SU-DHL-6 (cell line): ENCODE measurements at regions not wholly inside any gene's neighbourhood (a gene's known extent, or its start where the extent isn't known, plus 50 kb on each side); places are given as distances from the start of the nearest gene placed in this dataset.

Experiments
- H2AFZ ChIP-seq: fragments of 200-600 bp; sonication (generic); 2 replicates; pipeline ENCODE4 v1.6.1; 2014; ENCODE audit warnings: low read depth, mild to moderate bottlenecking, moderate library complexity, mixed read lengths, antibody characterized with exemption, low read length; ENCODE audit not compliant: severe bottlenecking
- H3F3A ChIP-seq: fragments of 200-600 bp; shearing (Covaris generic); 2 replicates; pipeline ENCODE4 v1.6.0; 2016; ENCODE audit warnings: antibody characterized with exemption, mild to moderate bottlenecking; ENCODE audit not compliant: insufficient read depth
- H3K27ac ChIP-seq: fragments of 200-600 bp; sonication (generic); 2 replicates; pipeline ENCODE4 v1.5.1; 2016; ENCODE audit warnings: low read depth, mild to moderate bottlenecking, low read length, moderate library complexity, mixed read lengths
- H3K27me3 ChIP-seq: fragments of 200-600 bp; sonication (generic), shearing (Covaris generic); 2 replicates; pipeline ENCODE4 v1.6.0; 2014; ENCODE audit warnings: mild to moderate bottlenecking, low read length
- H3K36me3 ChIP-seq: fragments of 200-600 bp; sonication (generic); 2 replicates; pipeline ENCODE4 v1.6.1; 2014; ENCODE audit warnings: mild to moderate bottlenecking, low read length, mixed read lengths
- H3K4me2 ChIP-seq: fragments of 300-600, 200-600 bp; shearing (Covaris generic), sonication (generic); 2 replicates; pipeline ENCODE4 v1.6.0; 2014; ENCODE audit warnings: low read length, low read depth, mild to moderate bottlenecking; ENCODE audit not compliant: poor library complexity, severe bottlenecking
- H3K4me3 ChIP-seq: fragments of 200-600 bp; sonication (generic); 2 replicates; pipeline ENCODE4 v1.5.1; 2014; ENCODE audit warnings: antibody characterized with exemption, low read length, mild to moderate bottlenecking, mixed read lengths; ENCODE audit not compliant: insufficient read depth, poor library complexity, severe bottlenecking
- H3K79me2 ChIP-seq: fragments of 200-600 bp; sonication (generic); 2 replicates; pipeline ENCODE4 v1.6.1; 2014; ENCODE audit warnings: mild to moderate bottlenecking, low read length, moderate library complexity; ENCODE audit not compliant: insufficient read depth
- H3K9ac ChIP-seq: fragments of 200-600 bp; sonication (generic); 2 replicates; pipeline ENCODE4 v1.7.0; 2014; ENCODE audit warnings: mild to moderate bottlenecking, low read length
- H3K9me2 ChIP-seq: fragments of 200-600 bp; sonication (generic); replicated peaks from 2 replicates; pipeline ENCODE4 v1.6.1; 2014; ENCODE audit warnings: low read length; ENCODE audit not compliant: insufficient read depth
- H3K9me3 ChIP-seq: fragments of 200-600 bp; sonication (generic); 2 replicates; pipeline ENCODE4 v1.6.1; 2014; ENCODE audit warnings: low read length, mixed read lengths; ENCODE audit not compliant: insufficient read depth
- H4K20me1 ChIP-seq: fragments of 200-600 bp; sonication (generic); 2 replicates; pipeline ENCODE4 v1.6.1; 2014; ENCODE audit warnings: low read depth, mild to moderate bottlenecking, antibody characterized with exemption, low read length, moderate library complexity, mixed read lengths
- CTCF ChIP-seq: fragments of 200-600 bp; sonication (generic); IDR thresholded peaks from one replicate; pipeline ENCODE4 v1.5.1; 2017; ENCODE audit warnings: antibody characterized with exemption, mild to moderate bottlenecking, low read length, moderate library complexity; ENCODE audit not compliant: insufficient read depth, poor library complexity, severe bottlenecking
- EZH2phosphoT487 ChIP-seq: fragments of 200-600 bp; sonication (generic), shearing (Covaris generic); conservative IDR thresholded peaks from 2 replicates; pipeline ENCODE4 v1.6.1; 2018; ENCODE audit warnings: mild to moderate bottlenecking, antibody characterized with exemption, low read length, moderate library complexity, mixed read lengths

DNA sequence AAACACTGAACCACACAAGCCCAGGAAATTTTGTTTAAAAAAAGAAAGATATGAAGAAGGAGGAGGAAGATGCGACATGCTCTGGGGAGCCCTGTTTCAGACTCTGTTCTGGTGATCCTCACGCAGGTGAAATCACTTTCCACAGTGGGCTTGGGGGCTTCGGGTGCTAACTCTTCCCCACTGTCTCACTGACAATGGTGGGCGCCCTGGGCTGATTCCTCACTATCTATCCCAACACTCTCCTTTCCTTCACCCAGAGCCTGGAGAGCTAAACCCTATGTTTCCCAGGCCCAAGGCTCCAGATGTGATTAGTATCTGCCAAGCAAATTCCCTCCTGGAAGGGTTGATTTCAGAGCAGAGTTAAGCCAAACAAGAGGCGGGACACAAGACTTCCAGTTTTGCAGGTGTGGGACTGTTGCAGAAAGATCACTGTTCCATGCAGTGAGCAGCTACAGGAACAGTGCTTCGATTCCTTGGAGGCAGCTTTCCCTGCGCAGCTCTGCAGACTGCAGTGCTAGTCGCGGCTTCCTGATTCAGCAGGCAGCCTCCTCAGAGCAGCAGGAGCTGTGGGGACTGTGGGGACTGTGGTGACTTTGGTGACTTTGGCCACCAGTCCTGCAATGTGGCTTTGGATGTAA, 168.3 kb downstream of the RHOU start:
- Histone ChIP-seq H4K20me1 (no peaks in the 10 kb centered on the region), H3K9me3 (no peaks in the 10 kb centered on the region), H3K4me2 (no peak overlapping the region), H2AFZ (no peak overlapping the region), H3K36me3 (no peaks in the 10 kb centered on the region), H3K27me3 (no peaks in the 10 kb centered on the region), H3K4me3 (no peak overlapping the region), H3K79me2 (no peaks in the 10 kb centered on the region), H3K9me2 (no peaks in the 10 kb centered on the region), H3F3A (no peaks in the 10 kb centered on the region), H3K9ac (no peak overlapping the region), H3K27ac (no peak overlapping the region)
- no peak for TF ChIP-seq EZH2phosphoT487
- no peak for TF ChIP-seq CTCF

DNA sequence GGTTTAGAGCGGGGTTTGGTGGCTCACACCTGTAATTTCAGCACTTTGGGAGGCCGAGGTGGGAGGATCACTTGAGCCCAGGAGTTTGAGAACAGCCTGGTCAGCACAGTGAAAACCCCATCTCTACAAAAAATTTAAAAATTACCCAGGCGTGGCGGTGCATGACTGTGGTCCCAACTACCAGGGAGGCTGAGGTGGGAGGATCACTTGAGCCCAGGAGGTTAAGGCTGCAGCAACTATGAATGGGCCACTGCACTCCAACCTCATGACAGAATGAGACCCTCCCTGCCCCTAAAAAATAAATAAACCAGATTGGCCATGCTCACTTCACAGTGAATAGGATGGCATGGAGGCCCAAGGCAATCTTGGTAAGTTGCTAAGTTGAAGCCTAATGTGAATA, 168.9 kb downstream of the RHOU start:
- no peaks in the 10 kb centered on the region for H3K27me3 ChIP-seq
- no peak overlapping the region for H3K9ac ChIP-seq
- no peak overlapping the region for H3K4me2 ChIP-seq
- no peak overlapping the region for H2AFZ ChIP-seq
- H3K9me2 ChIP-seq: no peaks in the 10 kb centered on the region
- H3K36me3 ChIP-seq: no peaks in the 10 kb centered on the region
- TF ChIP-seq CTCF: no peak
- TF ChIP-seq EZH2phosphoT487: no peak
- H3K4me3 ChIP-seq: no peak overlapping the region
- H3F3A ChIP-seq: no peaks in the 10 kb centered on the region
- H3K79me2 ChIP-seq: no peaks in the 10 kb centered on the region
- H4K20me1 ChIP-seq: no peaks in the 10 kb centered on the region
- H3K27ac ChIP-seq: no peak overlapping the region
- H3K9me3 ChIP-seq: no peaks in the 10 kb centered on the region

- no peaks in the 10 kb centered on the region for H3K9me2 ChIP-seq
- H3K4me2 ChIP-seq: no peak overlapping the region
- no peak for TF ChIP-seq EZH2phosphoT487
- TF ChIP-seq CTCF: no peak
- H3K27me3 ChIP-seq: no peaks in the 10 kb centered on the region
- H3F3A ChIP-seq: no peaks in the 10 kb centered on the region
- no peak overlapping the region for H3K27ac ChIP-seq
- no peak overlapping the region for H3K9ac ChIP-seq
- no peaks in the 10 kb centered on the region for H3K79me2 ChIP-seq
- H3K9me3 ChIP-seq: no peaks in the 10 kb centered on the region
- H4K20me1 ChIP-seq: no peaks in the 10 kb centered on the region
- H3K4me3 ChIP-seq: no peak overlapping the region
- H2AFZ ChIP-seq: no peak overlapping the region
- no peaks in the 10 kb centered on the region for H3K36me3 ChIP-seq
These were observed 170.4 kb downstream of the RHOU start for GRCh38 chr1:228905701-228906101.
